NCI-H2171 treated with DMSO at 0.1 percent for 48 hours (cell line): ENCODE measurements at regions not wholly inside any gene's neighbourhood (a gene's known extent, or its start where the extent isn't known, plus 50 kb on each side); places are given as distances from the start of the nearest gene placed in this dataset.
"Not testable (repeated sequence)": the region's sequence is repeated elsewhere in the genome, so short reads cannot be mapped to it uniquely, and the experiment has no call there.

Source experiments
- DNase-seq: peaks from one replicate; lab custom pipeline; 2025; lab: John Stamatoyannopoulos, UW

DNA sequence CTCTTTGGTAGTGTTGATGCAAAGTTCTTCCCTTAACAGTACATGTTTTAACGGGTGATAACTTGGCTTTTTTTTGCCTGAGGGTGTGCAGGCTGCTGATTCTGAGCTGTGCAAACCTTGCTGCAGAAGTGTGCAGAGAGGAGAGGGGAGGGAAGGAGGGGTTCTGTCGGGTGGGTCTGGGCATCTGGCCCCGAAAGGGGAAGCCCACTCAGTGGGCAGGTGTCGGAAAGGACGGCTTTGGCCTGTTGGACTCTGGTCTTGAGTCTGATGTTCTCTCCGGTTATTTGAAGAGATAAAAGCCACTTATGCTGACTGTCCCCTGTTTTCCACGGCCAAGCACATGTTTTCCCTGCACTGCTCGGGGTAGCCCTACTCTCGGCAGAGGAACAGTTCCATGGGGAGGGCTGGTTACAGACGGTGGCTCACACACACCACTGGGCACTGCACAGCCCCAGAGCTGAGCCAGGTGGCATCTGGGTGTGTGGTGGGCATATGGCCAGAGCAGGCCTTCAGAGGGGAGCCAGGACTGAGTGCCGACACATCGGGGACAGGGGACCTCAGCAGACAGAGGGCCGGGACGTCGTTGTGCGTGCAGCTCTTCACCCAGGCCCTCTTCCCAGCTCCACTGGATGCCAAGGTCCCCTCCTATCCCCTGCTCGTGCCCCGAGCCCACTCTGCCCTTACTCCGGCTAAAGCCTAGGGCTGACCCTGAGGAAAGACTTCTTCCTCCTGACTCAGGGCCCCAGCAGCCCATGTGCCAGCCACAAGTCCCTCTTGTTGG is 93.2 kb downstream of the TEX29 start:
- DNase-seq, result no peak

DNA sequence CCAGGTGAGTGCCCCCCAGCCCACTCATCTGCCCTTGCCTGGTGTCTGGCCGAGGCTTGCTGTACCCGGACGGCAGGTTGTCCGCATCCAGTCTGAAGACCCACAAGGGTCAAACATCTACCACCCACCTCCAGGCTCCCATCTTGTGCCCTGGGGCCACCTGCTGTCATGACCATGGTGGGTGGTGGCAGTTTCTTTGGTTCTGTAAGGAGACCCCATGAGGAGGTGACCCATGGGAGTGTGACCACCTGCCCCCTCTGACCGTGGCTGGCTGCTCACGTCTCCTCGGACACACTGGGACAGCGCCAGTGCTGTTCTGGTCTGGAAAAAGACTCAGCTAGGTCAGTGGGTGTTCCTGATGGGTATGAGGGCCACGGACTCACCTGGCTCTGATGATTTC is 93.9 kb downstream of the TEX29 start:
- DNase-seq, result no peak

DNA sequence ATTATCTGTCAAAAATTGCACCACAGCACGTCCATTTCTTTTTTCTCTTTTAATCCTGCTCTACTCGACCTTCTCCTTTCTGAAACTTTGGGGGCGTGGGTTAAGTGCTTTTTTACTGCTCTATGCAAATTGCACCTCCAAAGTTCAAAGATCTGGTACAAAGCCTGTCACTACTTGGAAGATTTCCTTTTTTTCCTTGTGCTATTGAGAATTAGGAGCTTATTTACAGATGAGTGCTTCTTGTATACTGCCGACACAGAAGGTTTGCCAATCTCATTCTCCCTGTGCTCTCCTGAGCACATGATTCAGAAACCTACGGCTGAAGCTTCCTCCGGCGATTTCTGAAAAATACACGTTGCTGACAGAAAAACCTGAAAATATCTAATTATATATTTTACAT is 94.8 kb downstream of the TEX29 start:
- DNase-seq, result no peak

DNA sequence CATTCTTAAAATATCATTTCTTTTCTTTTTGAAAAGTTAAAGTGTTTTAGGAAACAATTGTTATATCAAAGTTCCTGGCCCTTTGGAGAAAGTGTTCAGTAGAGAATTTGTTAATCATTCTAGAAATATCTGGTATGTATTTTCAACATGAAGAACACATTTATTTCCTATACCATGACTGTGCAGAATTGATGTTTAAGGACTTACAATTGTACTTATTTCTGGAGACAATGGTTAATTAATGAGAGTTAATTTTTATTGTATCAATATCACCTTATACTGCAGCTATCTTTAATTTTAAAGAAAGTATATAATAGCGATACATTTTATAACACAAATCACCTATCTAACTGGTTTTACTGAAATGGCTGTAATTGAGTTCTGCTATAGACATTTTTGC is 95.3 kb downstream of the TEX29 start:
- no peak for DNase-seq

DNA sequence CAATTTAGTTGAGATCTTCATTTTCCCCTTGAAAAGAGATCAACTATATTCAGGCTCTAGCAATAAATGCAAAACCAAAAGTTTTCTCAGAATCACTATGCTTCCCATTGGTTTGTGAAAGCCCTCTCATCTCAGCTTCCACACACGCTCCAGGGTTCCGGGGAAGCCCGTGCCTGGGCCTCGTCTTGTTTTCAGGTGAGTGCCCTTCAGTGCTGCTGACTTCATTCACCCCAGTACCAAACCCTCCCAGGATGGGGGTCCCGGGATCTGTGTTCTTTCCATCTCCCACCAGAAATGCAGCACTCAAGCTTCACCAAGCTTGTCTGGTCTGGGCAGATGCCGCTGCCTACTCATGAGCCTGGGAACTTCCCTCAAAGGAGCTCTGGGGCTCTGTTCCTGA is 97.7 kb downstream of the TEX29 start:
- no peak for DNase-seq

DNA sequence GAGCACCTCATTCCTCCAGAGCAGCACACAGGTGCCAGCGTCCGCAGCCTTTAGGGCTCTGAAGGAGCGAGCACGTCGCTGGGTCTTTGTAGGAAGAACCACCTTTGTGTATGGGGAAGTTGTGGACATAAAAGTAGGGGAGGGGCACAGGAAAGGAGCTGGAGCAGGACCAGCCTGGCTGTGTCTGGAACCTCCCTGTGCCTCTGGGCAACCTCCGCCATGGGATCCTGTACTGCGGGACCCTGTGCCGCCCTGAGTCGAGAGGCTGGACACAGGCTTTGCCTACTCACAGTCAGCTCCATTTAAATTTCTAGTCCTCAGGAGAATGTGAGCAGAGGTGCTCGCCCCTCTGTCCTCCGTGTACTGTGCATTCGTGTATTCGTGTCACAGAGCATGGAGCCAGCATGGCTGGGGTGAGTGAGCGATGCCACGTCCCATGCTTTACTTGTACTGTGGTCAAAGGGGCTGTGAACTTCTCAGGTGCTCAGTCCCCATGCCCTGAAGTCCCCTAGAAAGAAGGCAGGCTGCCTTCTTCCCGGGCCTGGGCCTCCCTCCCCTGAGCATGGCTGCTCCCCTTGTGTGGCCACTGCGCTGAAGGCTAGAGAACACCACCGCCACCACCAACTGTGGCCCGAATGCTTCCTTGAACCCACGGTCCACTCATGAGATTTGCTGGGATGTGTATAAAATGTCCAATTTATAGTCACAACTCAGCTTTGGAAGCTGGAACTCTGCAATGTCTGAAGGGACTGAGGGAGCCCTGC is 99.9 kb downstream of the TEX29 start:
- no peak for DNase-seq

DNA sequence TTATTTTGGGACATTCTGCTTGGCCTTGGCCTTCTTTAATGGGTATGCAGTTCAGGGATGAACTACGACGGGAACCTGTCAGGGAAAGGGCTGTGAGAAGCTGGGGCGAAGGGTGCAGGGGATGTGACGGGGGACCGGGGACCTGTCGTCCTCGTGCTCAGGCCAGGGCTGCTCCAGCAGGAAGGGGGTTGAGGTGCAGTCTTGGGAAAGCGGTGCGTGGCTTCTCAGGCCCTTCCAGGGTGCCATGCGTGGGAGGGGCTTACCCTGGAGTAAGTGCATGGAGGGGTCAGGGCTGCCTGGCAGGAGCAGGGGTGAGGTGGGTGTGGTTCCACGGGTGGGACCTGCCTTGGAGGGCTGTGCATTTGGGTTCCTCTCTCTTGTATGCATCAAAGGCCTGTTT is 100.8 kb downstream of the TEX29 start:
- DNase-seq, result no peak

DNA sequence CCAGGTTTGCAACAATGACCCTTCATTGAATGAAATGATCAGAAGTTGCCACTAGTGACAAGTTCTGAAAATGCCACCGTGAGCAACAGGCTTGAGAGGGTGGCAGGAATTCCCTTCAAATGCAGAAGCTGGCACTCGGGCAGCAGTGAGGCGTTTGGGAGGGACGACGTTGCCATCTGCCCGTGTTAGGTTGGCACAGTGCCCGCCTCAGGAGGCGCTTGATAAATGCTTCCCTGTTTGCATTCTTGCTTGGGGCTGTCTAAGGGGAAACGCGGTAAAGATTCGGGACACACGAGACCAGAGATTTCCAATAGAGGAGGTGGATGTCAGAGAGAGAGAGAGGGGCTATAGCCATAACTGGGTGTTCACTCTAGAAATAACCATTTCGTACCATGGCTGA is 101.9 kb downstream of the TEX29 start:
- peak; percentile 2 for DNase-seq

DNA sequence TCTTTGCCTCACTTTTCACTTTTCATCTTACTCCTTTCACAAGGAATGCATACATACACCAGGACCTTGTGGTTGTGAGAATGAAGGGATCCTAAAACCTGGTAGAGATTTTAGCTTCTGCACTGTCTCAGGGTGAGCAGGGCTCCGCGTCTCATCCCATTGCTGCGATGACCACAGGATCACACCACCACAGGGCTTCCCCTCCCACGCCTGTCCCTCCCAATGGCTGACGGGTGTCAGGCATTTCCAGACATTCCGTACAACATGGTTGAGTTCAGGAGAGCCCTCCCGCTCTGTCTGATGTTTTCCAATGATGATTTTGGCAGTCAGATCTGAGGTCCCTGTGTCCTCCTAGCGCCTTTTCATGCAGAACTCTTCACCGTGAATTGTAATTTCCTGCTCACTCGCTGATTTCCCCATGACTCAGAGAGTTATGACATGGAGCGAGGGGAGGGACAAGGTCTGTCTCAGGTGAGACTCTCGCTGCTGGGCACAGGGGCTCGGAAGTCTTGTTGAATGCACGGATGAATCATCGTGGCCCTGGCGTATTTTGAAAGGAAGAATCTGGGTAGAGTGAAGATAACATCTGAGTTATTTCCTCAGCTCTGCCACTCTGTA is 102.8 kb downstream of the TEX29 start:
- no peak for DNase-seq

DNA sequence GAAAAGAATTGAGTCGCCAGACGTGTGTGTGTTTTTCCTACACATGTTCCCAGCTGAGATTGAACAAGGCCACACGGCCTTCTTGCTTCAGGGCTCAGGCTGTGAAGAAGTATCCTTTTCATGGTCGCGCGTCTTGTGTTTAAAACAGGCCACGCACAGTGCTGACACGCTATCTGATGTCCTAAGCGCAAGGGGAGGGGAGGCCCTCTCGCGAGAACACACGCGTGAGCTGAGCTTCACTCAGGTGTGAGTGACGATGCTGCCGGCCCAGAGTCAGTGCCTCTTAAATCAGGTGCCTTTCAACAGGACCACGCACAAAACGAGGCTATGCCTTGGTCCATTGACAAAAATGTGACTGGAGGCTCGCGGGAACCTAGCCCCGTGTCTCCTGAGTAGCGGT is 103.7 kb downstream of the TEX29 start:
- no peak for DNase-seq

DNA sequence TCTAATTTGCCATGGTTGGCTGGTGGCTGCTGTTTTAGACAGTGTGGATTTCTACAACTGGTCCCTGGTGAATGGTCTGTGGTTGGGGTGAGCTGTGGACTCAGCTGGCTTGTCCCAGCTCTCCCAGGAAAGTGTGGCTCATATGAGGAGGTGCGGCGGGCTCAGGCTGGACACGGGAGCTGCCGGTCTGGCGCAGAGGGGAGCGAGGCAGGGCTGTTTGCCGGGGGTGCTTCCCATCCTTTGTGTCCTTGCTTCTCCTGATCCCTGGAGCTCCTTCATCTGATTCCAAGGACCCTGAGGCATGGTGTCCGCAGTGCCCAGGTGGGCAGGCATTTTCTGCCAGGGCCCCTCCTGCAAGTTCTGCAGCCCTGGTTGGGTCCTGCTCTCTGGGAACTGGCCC is 104.9 kb downstream of the TEX29 start:
- DNase-seq, result no peak

DNA sequence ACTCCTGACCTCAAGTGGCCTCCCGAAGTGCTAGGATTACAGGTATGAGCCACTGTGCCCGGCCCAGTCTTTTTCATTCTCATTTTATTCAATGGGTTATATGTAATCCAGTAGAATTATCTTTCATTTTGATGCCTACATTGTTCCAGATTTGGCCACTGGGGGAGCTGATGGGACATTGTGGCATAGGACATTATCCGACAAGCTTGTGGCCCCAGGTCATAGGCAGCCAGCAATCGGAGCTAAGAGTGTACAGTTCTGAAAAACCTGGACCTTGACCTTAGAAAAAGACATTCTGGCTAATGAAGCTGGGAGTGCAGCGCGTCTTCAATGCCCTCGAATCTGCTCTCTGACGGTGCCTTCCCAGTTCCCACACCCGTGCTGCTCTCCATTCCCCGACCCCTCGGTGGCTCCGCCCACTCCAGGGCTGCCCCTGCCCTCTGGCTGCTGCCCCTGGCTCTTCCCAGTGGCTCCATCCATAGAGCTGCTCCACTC is 108.7 kb downstream of the TEX29 start:
- peak; percentile 2 for DNase-seq

DNA sequence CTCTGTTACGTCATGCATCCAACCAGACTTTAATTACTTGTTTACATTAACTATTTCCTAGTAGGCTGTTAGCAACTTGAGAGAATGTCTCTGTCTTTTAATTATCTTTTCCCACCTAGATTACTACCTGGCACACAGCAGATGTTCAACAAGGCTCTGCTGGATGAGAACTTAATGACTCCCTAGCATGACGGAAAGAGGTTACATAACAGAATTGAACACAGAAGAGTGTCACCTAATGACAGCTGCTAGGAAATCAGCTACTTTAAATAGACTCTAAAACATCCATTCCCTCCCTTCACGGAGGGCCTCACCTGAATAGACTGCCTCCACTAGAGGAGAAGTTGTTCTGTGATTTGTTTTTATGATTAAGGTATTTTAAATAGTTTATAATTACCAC is 110.8 kb downstream of the TEX29 start:
- DNase-seq, result peak; percentile 26

DNA sequence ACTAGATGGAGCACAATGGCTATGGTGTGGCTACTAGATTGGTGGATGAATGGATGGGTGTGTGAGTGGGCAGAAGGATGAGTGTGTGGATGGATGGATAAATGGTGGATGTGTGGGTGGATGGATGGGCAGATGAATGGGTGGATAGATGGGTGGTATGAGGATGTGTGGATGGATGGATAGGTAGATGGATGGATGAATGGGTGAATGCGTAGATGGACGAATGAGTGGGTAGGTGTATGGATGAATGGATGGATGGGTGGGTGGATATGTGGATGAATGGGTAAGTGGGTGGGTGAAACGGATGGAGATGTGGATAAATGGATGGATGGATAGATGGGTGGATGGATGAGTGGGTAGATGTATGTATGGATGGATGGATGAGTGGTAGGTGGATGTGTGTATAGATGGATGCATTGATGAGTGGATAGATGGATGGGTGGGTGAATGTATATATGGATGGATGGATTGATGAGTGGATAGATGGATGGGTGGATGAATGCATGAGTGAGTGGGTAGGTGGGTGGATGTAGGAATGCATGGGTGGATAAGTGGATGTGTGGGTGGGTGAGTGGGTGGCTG is 114.2 kb downstream of the TEX29 start:
- no peak for DNase-seq

DNA sequence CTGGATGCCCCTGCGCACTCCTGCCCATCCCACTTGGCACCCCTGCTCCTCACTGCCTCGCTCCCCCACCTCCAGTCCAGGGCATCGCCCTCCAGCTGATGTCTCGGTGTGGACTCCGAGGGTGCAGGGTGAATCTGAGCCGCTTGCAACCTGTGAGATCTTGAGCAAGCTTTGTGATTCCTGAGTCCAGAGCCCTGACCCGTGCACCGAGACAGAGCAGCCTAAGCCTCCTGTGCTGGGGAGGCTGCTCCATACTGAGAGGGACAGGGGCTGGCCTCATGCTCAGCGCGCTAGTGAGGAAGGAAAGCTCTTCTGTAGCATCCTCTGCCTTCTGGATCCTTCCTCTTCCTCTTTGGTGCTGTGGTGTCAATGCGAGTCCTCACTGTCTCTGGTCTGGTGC is 116.0 kb downstream of the TEX29 start:
- no peak for DNase-seq

DNA sequence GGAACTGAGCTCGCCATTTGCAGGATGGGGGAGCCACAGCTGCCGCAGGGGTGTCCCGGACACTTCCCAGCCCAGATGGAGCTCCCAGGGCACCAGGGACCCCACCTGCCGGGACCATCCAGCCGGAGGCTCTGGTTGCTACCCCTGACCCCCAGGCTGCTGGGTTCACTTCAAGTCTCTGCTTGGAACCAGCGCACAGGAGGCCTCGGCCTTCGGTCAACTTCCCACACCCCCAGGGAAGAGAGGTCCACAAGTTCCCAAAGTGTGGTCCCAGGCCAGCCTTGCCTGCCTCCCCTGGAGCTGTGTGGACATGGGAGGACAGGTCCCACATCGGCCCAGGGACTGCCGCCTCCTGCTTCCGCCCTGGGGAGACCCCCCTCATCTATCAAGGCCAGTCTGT is 117.0 kb downstream of the TEX29 start:
- no peak for DNase-seq

DNA sequence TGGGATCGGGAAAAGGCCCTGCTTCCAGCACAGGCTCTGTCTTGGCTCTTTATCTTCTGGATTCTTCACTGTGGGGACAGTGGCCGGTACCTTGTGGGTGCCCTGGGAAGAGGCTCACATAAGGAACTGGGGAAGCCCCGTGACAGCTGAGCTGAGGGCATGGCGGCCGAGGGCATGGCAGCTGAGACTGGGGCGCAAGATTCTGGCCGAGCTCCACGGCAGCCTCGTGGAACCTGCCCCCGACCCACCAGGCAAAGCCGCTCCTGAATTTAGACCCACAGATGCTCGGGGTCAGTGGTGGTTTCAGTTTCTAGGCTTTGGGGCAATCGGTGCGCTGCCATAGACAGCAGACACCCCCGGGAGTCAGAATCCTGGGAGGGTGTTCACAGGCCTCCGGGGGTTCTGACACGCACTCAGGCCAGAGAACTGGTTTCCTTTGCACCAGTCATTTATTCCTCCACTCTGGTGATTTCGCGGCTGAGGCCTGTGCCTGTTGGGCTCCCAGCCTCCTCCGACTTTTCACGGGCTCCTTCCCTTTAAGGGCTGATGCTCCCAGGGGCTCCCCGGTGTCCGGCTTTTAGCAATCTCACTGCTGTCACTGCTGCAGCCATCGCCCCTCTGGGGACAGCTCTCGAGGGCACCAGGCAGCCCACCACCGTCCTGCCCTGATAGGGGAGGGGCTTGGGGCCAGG is 117.6 kb downstream of the TEX29 start:
- no peak for DNase-seq

DNA sequence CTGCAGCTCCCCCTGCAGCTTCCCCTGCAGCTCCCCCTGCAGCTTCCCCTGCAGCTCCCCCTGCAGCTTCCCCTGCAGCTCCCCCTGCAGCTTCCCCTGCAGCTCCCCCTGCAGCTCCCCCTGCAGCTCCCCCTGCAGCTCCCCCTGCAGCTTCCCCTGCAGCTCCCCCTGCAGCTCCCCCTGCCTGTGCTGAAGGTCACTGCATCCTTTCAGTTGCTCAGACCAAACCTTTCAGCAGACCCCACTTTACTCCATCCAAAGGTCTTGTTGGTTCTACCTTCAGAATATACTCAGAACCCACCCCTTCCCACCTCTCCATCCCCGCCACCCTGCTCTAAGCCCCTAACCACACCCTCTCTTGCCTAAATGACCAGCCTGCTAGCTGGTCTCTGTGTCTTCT is 120.0 kb downstream of the TEX29 start:
- not testable (repeated sequence) for DNase-seq

DNA sequence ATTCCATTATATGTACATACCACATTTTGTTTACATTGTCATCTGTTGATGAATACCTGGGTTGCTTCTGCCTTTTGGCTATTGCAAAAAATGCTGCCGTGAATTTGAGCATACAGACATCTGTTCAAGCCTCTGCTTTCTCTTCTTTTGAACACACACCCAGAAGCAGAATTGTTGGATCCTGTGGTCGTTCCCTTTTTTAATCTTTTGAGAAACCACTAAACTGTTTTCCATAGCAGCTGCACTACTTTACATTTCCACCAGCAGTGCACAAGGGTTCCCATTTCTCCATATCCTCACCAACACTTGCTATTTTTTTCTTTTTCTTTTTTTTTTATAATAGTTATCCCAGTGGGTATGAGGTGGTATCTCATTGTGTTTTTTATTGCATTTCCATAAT is 123.5 kb downstream of the TEX29 start:
- no peak for DNase-seq

DNA sequence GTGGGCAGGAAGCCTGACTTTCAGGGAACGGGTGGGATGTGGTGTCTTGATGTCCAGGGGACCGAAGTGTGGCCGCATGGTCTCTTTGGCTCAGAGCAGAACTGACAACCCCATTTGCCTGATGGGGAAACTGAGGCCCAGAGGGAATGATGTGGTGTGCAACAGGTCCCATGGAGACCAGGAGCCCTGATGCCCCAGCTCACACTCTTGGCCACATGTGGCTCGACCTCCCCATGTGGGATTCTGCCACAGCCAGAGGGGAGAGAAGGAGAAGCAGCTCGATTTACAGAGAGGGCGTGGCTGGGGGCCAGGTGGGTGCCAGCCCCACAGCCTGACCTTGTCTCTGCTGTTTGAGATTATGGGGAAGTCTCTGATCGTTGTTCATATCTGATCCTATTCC is 128.1 kb downstream of the TEX29 start:
- no peak for DNase-seq

DNA sequence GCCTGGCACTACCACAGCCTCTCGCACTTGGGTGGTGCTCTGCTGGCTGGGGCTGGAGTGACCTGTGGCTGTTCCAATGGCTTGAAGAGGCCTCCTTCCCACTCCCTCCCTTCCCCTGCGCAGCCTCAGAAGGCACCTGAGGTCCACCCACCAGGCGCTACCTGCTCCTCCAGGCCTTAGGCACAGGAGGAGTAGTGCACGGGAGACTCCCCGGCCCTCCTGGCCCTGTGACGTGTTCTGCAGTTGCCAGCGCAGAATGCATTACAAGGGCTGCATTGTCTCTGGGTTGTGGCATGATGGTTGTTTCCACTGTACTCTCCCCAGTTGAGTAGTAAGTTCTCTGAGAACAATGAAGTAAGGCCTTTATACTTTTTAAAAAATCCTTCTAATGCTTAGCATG is 128.6 kb downstream of the TEX29 start:
- no peak for DNase-seq

DNA sequence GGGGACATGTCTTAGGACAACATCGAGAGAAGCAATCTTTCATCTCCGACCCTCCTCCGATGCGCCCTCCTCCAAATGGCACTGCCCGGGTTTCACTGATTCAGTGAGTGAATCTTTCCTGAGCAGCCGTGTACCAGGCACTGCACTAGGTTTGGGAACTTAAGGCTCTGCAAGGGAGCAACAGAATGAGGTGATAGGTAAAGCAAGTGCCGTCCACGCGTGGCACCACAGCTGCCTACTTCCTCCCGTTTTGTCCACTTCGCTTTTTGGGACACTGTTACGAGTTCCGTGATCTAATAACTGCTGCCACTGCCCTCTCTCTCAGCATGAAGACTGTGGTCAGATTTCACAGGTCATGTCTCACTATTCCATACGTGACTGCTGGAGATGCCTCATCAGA is 131.0 kb downstream of the TEX29 start:
- no peak for DNase-seq
